ENCODE measurements at regions not wholly inside any gene's neighbourhood (a gene's known extent, or its start where the extent isn't known, plus 50 kb on each side); places are given as distances from the start of the nearest gene placed in this dataset.

DNA sequence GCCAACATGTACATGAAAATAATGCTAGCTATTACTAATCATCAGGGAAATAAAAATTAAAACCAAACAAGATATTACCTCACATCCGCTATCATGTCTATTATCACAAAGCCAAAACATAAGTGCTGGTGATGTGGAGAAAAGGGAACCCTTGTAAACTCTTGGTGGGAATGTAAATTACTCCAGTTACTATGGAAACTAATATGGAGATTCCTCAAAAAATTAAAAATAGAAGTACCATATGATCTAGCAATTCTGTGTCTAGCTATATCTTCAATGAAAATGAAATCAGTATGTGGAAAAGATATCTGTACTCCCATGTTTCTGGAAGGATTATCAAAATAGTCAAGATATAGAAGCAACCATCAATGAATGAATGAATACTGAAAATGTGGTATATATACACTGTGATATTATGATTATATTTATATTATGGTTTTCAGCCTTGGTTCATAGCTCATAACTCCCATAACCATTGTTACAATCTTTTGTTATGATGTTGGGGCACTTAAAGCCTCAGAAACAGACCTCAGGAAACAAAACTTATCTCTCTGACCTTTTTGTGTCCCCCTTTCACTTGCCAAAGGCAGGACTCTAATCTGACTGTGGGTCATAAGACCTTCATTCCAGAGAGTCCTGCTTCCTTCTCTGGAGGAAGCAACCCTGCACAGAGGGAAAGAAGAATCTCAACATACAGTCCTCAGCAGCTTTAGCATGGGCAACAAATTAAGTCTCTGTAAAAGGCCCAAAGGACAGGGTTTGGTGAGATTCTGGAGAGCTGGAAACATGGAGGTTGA, 933.2 kb downstream of the ADGRL3 start:
- no peaks in the 10 kb centered on the region for H4K20me1 ChIP-seq (ENCODE audit: control insufficient read depth, insufficient read depth, insufficient read length)
- no peaks in the 10 kb centered on the region; the same call in 1 of the 2 replicates for H3K4me1 ChIP-seq (ENCODE audit: insufficient read depth, low read length)
- no peak overlapping the region for H3K14ac ChIP-seq (ENCODE audit: insufficient read depth, low read length)
- no peak overlapping the region for H2BK5ac ChIP-seq (ENCODE audit: insufficient read length, low read length)
- H3K4me2 ChIP-seq (ENCODE audit: insufficient read depth, insufficient read length, low read length): no peak overlapping the region
- peaks cover 34 to 37% of the 10 kb centered on the region in 2 experiments for H3K4me1 Mint-ChIP-seq
- no peak overlapping the region for H2BK20ac ChIP-seq (ENCODE audit: low read depth, low read length, poor library complexity, severe bottlenecking)
- no peaks in the 10 kb centered on the region for H3K79me2 ChIP-seq (ENCODE audit: insufficient read depth, low read length)
- no peak overlapping the region for H3K4ac ChIP-seq (ENCODE audit: low read depth, low read length)
- WGBS (ENCODE audit: extremely low coverage, insufficient read length, low lambda C conversion rate): no CpG with 5 or more reads among the region's 1 CpG
- H2BK15ac ChIP-seq (ENCODE audit: low read depth, low read length): no peak overlapping the region
- H3K79me1 ChIP-seq (ENCODE audit: insufficient read depth, low read depth, low read length, poor library complexity, severe bottlenecking): no peaks in the 10 kb centered on the region
- no peak overlapping the region for H2AFZ ChIP-seq (ENCODE audit: low read length)
- no peak for TF ChIP-seq CTCF (conservative IDR thresholded peaks at IDR 0.05)
- no peak overlapping the region for H4K5ac ChIP-seq (ENCODE audit: insufficient read length, low read depth, low read length)
- H3K9me3 ChIP-seq (ENCODE audit: control insufficient read depth, low read depth, low read length): no peaks in the 10 kb centered on the region
- no peak overlapping the region for H2BK120ac ChIP-seq (ENCODE audit: low read depth, low read length, poor library complexity, severe bottlenecking)
- H3K27me3 Mint-ChIP-seq (ENCODE audit: low read depth): no peaks in the 10 kb centered on the region
- no peaks in the 10 kb centered on the region for H3K23me2 ChIP-seq (ENCODE audit: insufficient read length, low read depth, low read length, poor library complexity, severe bottlenecking)
- H3T11ph ChIP-seq (ENCODE audit: low read length): no peak overlapping the region
- no peak overlapping the region for H2BK12ac ChIP-seq (ENCODE audit: insufficient read length, low read depth, low read length)
- H3K4me3 Mint-ChIP-seq: no peak overlapping the region
- no peak overlapping the region for H4K91ac ChIP-seq (ENCODE audit: insufficient read length, low read depth, low read length)
- H3K27ac ChIP-seq (ENCODE audit: insufficient read length, low read depth, low read length): no peak overlapping the region
- no peak for DNase-seq
- no peak overlapping the region for H3K9ac ChIP-seq (ENCODE audit: extremely low read depth, insufficient read length, low read length)
- no peak overlapping the region for H3K56ac ChIP-seq (ENCODE audit: insufficient read length, low read depth, low read length)
- no peak overlapping the region for H3K23ac ChIP-seq (ENCODE audit: insufficient read length, low read depth, low read length)
- no peak overlapping the region for H2AK5ac ChIP-seq (ENCODE audit: insufficient read length, low read length)
- H3K36me3 Mint-ChIP-seq (ENCODE audit: insufficient read depth in 1 of 3, low read depth in 3 of 3): peaks cover 0 to 9% (median 5%) of the 10 kb centered on the region in 3 experiments; a peak in 5 of 7 replicates
- H3K18ac ChIP-seq (ENCODE audit: insufficient read length, low read depth, low read length): no peak overlapping the region
- H3K27me3 ChIP-seq (ENCODE audit: insufficient read depth, low read length): no peaks in the 10 kb centered on the region
- H3K9me3 Mint-ChIP-seq: peaks cover 3 to 13% of the 10 kb centered on the region in 2 experiments; a peak in 4 of 5 replicates
- H3K27ac Mint-ChIP-seq: no peak overlapping the region
- no peak overlapping the region for H4K8ac ChIP-seq (replicated peaks; ENCODE audit: insufficient read length, low read depth, low read length)

Data from H9 (cell line).